ENCODE measurements at regions not wholly inside any gene's neighbourhood (a gene's known extent, or its start where the extent isn't known, plus 50 kb on each side); places are given as distances from the start of the nearest gene placed in this dataset.

- H3K27me3 ChIP-seq: peaks cover 11% of the 10 kb centered on the region
- TF ChIP-seq CTCF (IDR thresholded peaks at IDR 0.05): no peak
- TF ChIP-seq POLR2A (IDR thresholded peaks at IDR 0.05): no peak
- H3K36me3 ChIP-seq (replicated peaks in 1 of 2): no peaks in the 10 kb centered on the region
- peak overlapping the region in 1 of 5 donors; percentile 12 for H3K27ac ChIP-seq
- H3K9me3 ChIP-seq (replicated peaks in 1 of 3): no peaks in the 10 kb centered on the region
- no peak for DNase-seq
- no peak overlapping the region for H3K4me3 ChIP-seq
- no peaks in the 10 kb centered on the region for H3K4me1 ChIP-seq (replicated peaks in 1 of 2)
- intact Hi-C loops (cut with DNase I): no loop called here
- WGBS, 4 donors: 59 to 68% (median 66%) methylated on average over 1 of the region's 1 CpG
These were observed 160.8 kb downstream of the FBXO8 start for GRCh38 chr4:174122705-174123104.

GRCh38 chr4:174120446-174121295 is 162.8 kb downstream of the FBXO8 start:
- 18 to 21% (median 19%) methylated on average over 21 of the region's 21 CpGs for WGBS, 4 donors
- Histone ChIP-seq H3K4me1 (replicated peaks in 1 of 2) (no peaks in the 10 kb centered on the region), H3K27me3 (peaks cover 11% of the 10 kb centered on the region), H3K9me3 (replicated peaks in 1 of 3) (no peaks in the 10 kb centered on the region), H3K27ac (no peak overlapping the region), H3K4me3 (peak overlapping the region in 1 of 4 donors; percentile 41), H3K36me3 (replicated peaks in 1 of 2) (no peaks in the 10 kb centered on the region)
- DNase-seq: peak; percentile 26 to 84 (median 37)
- TF ChIP-seq POLR2A (IDR thresholded peaks at IDR 0.05): peak in 1 of 2 donors; percentile 30
- peak; percentile 37 to 77 (median 53) for TF ChIP-seq CTCF (IDR thresholded peaks at IDR 0.05)
- intact Hi-C loops (cut with DNase I): no loop called here

- TF ChIP-seq POLR2A (IDR thresholded peaks at IDR 0.05) (no peak), CTCF (IDR thresholded peaks at IDR 0.05) (no peak)
- DNase-seq: no peak
- Histone ChIP-seq H3K4me1 (replicated peaks in 1 of 2) (no peaks in the 10 kb centered on the region), H3K27ac (no peak overlapping the region), H3K4me3 (no peak overlapping the region), H3K27me3 (peaks cover 11% of the 10 kb centered on the region), H3K36me3 (replicated peaks in 1 of 2) (no peaks in the 10 kb centered on the region), H3K9me3 (replicated peaks in 1 of 3) (no peaks in the 10 kb centered on the region)
- intact Hi-C loops (cut with DNase I): no loop called here
- whole genome bisulfite sequencing, 4 donors: 31 to 39% (median 37%) methylated on average over 3 of the region's 3 CpGs
These were observed 163.6 kb downstream of the FBXO8 start for GRCh38 chr4:174119830-174120229.

GRCh38 chr4:174119051-174119450 is 164.4 kb downstream of the FBXO8 start:
- H3K27me3 ChIP-seq: peaks cover 11% of the 10 kb centered on the region
- intact Hi-C loops (cut with DNase I): no loop called here
- TF ChIP-seq POLR2A (IDR thresholded peaks at IDR 0.05): no peak
- no peak for TF ChIP-seq CTCF (IDR thresholded peaks at IDR 0.05)
- no peaks in the 10 kb centered on the region for H3K4me1 ChIP-seq (replicated peaks in 1 of 2)
- no peak overlapping the region for H3K27ac ChIP-seq
- no peaks in the 10 kb centered on the region for H3K36me3 ChIP-seq (replicated peaks in 1 of 2)
- no peak overlapping the region for H3K4me3 ChIP-seq
- WGBS, 4 donors: 83 to 91% (median 87%) methylated on average over 4 of the region's 4 CpGs
- DNase-seq: no peak
- no peaks in the 10 kb centered on the region for H3K9me3 ChIP-seq (replicated peaks in 1 of 3)
